HG02798 (cell line): ENCODE measurements at regions not wholly inside any gene's neighbourhood (a gene's known extent, or its start where the extent isn't known, plus 50 kb on each side); places are given as distances from the start of the nearest gene placed in this dataset.

ENCODE experiments used
- ATAC-seq: cut with Tn5 transposase; IDR thresholded peaks from one replicate; pipeline ENCODE4 v1.9.1; 2021; ENCODE audit warnings: mild to moderate bottlenecking; ENCODE audit not compliant: unreplicated experiment, poor library complexity

GRCh38 chr18:78125206-78125896, 854.3 kb upstream of the SALL3 start:
- ATAC-seq: no peak

- ATAC-seq: no peak
These were observed 853.5 kb upstream of the SALL3 start for GRCh38 chr18:78126106-78126505.

GRCh38 chr18:78126536-78126935, 853.1 kb upstream of the SALL3 start:
- ATAC-seq: no peak

- ATAC-seq: no peak
These were observed 852.6 kb upstream of the SALL3 start for GRCh38 chr18:78127041-78127440.

GRCh38 chr18:78128004-78128403, 851.6 kb upstream of the SALL3 start:
- no peak for ATAC-seq

- no peak for ATAC-seq
These were observed 850.4 kb upstream of the SALL3 start for GRCh38 chr18:78129260-78129659.

DNA sequence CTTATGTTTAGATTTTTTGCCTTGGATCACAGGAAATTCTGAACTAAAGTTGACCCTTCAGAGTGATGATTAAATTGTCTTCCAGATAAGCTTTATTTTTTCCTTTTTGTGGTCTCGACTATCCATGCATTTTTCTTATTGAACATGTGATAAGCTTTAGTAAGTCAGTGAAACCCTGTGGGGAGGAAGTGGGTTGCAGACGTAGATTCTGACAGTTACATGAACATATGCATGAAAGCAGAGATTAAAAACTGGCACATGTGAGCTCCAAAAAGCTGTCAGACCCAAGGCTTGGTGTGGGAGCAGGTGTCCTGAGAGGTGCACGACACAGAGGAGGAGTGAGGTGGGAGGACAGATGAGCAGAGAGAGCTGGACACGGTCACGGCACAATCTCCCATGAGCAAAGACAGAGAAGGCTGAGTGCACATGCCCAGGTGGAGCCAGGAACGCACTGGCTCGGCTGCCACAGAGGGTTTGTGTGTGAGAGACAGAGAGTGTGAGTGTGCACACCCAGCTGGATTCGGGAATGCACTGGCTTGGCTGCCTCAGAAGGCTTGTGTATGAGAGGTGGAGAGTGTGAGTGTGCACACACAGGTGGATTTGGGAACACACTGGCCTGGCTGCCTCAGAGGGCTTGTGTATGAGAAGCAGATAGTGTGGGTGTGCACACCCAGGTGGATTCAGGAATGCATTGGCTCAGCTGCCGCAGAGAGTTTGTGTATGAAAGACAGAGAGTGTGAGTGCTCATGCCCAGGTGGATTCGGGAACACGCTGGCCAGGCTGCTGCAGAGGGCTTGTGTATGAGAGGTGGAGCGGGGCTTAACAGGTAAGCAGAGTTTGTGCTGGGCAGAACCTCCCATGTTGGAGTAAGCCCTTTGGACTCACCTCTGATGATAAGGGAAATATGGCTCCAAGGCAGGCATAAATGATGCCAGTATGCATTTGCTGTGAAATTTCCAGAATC, 849.1 kb upstream of the SALL3 start:
- ATAC-seq: no peak

DNA sequence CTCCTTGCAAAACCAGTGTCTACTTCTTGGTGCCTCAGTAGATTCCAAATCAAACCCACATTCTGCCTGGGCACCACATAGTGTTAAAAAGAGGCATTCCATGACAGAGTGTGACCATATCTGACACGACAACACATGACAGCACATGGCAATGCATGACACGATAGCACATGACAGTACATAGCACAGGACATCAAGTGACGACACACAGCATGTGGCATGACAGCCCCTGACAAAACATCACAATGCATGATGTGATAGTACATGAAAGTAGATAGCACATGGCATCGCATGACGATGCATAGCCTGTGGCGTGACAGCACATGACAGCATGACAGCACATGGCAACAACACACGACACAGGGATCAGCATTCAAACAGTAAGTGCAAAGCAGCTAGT, 845.9 kb upstream of the SALL3 start:
- ATAC-seq: no peak

GRCh38 chr18:78136986-78137385, 842.6 kb upstream of the SALL3 start:
- ATAC-seq: no peak

DNA sequence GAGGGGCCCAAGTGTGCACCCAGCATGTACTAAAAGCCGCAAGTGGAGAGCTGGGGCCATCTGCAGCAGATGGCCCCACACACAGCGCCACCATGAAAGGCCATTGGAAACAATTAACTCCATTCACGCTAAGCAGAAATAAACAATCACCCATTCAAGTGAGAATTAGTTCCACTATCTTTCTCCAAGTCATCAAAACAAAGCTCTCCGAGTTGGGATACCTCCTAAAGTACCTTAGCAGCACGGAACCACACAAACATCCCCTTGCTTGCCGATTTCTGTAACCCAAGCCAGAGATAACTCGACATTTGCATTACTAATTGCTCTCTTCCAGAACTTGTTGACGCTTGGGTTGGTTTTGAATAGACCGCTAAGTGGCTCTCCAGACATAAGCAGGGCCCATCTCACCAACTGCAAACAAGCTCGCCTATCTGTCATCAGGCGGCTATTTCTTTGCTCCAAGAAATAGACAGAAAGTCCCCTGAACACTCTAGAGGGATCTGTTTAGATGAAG, 840.6 kb upstream of the SALL3 start:
- no peak for ATAC-seq

GRCh38 chr18:78140294-78140693, 839.3 kb upstream of the SALL3 start:
- ATAC-seq: no peak

DNA sequence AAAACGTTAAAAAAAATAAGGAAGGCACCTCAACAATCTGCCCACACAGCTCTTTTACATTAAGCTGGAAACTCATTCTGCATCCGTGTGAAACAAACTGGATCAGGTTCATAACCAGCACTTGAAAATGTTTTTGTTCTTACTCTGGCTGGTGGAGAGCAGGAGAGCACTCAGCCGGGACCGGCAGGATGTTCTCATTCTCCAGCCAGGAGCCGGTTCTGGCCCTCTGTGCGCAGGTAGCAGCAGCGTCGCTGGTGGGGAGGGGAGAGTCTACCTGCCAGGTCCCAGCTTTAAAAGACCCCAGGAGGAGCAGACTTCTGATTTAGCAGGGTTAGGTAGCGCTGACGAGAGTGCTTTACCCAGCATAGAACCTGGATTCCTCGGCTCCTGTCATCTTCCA, 834.9 kb upstream of the SALL3 start:
- no peak for ATAC-seq

DNA sequence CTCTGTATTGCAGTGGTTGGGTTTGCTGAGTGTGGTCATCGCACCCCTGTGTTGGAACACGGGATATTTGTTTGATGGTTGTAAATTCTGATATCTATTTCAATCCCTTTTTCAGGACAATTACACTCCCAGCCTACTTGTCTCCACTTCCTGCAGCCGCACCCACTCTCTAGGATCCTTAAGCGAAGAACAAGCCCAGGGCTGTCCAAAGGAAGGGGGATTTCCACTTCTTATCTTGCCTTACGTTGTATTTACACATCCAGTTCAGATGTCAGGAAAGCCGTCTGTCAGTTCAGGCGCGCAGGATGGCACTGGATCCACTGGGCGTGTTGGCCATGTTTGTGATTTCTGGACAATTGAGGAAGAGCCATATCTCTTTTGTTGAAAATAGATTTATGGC, 834.5 kb upstream of the SALL3 start:
- no peak for ATAC-seq

- no peak for ATAC-seq
These were observed 833.2 kb upstream of the SALL3 start for GRCh38 chr18:78146136-78147085.

GRCh38 chr18:78150590-78150989, 829.0 kb upstream of the SALL3 start:
- no peak for ATAC-seq

DNA sequence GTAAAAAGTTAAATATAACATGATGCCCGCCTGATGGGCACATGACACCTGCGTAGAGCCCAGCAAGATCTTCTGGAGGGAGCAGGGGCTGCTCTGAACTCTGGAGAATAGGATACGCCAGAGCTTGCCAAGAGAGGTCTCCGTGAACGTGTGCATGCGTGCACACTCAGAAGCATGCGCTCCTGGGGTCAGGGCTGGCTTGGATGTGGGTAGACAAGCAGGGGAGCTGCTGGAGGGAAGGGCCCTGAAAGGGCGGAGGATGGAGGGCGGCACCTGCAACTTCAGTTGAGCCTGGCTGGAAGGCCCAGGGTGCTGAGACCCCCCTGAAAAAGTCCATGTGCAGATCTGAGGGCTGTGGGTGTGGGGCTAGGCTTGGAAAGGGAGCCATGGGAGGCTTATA, 828.4 kb upstream of the SALL3 start:
- no peak for ATAC-seq

DNA sequence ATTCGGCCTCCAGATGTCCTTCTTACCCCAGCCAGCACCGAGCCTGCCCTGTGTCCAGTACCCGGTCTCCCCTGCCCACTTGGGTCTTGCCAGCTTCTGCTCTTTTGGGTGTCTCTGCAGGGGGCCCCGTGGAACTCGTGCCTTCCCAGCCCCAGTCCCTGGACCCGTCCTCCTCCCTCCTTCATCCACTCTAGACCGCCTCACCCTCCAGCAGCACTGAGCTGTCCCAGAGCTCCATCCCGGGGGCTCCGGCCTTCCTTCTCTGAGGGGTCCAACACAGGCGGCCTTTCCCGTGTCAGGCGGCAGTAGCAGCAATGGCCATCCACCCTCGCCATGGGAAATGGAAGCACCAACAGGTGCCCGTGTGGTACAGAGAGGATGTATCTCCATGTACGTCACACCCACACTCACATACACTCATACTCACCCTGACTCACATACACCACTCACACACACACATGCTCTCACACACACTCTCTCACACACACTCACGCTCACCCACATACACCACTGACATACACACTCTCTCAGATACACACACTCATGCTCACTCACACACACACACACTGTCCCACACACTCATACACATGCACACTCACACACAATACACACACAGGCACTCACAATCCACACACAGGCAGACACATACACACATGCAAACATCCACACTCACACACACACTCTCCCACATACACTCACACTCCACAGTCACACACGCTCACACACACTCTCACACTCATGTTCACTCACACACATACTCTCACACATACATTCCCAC, 827.5 kb upstream of the SALL3 start:
- ATAC-seq: no peak

GRCh38 chr18:78153362-78153761, 826.3 kb upstream of the SALL3 start:
- no peak for ATAC-seq

DNA sequence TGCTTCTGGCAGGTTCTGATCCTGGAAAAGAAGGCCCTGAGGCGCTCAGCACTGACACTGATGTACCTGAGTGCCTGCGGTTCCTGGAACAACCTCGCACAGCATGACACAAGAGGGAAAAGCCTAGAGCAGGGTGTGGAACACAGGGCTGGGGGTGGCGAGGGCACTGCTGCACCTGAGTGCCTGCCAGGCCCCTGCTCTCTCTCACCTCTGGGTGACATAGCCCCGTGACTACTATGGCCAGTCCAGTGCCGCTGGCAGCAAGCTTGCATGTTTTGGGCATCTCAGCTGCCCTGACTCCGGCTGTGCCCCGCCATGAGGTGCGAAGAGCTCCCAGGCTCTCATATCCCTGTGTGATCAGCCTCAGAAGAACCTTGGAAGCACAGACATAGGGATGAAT, 825.2 kb upstream of the SALL3 start:
- no peak for ATAC-seq

DNA sequence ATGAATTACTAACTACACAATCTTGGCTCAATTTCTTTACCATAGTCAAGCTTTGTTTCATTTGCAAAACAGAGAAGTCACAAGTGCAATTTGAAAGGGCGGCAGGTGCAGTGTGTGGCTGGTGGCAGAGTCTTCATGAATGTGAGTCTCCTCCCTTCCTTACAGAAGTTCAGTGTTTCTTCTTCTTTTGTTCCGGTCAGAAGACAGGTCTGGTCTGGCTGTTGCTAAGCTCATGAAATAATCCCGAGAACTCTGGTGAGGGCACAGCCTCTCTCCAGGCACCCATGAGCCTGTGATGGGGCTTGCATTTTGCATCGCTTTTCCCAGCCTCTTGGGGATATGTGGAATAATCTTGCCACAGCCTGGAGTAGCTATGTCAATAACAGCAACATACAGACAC, 824.8 kb upstream of the SALL3 start:
- ATAC-seq: no peak
